GM10266 (cell line): ENCODE measurements at regions not wholly inside any gene's neighbourhood (a gene's known extent, or its start where the extent isn't known, plus 50 kb on each side); places are given as distances from the start of the nearest gene placed in this dataset.
"Not testable (repeated sequence)": the region's sequence is repeated elsewhere in the genome, so short reads cannot be mapped to it uniquely, and the experiment has no call there.

ENCODE experiments used
- DNase-seq: peaks from one replicate; pipeline ENCODE4 v3.0.0; 2012; ENCODE audit errors: extremely low spot score
- TF ChIP-seq, protein P1 (sequence below): IDR thresholded peaks from 2 replicates; pipeline ENCODE4 v1.5.1; 2012; ENCODE audit warnings: mild to moderate bottlenecking, low read depth; ENCODE audit not compliant: control insufficient read depth, insufficient read depth; ENCODE audit errors: missing control alignments

GRCh38 chr5:38695021-38695958 is 138.8 kb upstream of the LIFR start:
- TF ChIP-seq, protein P1, sequence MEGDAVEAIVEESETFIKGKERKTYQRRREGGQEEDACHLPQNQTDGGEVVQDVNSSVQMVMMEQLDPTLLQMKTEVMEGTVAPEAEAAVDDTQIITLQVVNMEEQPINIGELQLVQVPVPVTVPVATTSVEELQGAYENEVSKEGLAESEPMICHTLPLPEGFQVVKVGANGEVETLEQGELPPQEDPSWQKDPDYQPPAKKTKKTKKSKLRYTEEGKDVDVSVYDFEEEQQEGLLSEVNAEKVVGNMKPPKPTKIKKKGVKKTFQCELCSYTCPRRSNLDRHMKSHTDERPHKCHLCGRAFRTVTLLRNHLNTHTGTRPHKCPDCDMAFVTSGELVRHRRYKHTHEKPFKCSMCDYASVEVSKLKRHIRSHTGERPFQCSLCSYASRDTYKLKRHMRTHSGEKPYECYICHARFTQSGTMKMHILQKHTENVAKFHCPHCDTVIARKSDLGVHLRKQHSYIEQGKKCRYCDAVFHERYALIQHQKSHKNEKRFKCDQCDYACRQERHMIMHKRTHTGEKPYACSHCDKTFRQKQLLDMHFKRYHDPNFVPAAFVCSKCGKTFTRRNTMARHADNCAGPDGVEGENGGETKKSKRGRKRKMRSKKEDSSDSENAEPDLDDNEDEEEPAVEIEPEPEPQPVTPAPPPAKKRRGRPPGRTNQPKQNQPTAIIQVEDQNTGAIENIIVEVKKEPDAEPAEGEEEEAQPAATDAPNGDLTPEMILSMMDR: no peak
- DNase-seq: no peak

DNA sequence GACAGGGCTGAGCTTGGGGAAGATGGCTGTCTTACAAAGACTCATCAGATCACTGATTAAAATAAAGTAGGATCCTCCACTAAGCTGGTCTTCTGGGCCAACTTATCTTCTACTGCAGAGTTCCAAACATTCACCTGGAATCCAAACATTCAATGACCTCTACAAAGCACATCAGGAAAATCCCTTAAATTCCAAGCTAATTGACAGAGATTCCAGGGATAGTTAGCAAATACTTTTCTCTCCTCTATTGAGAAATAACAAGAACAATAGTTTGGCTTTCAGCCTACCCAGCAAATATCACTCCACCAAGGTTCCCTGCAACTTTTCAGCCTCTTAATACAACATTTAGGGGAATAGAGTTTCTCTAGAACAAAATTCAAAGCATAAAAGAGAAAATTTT is 140.6 kb upstream of the LIFR start:
- DNase-seq: no peak

GRCh38 chr5:38705529-38705928 is 140.3 kb upstream of the OSMR start:
- not testable (repeated sequence) for DNase-seq

More for the DNA sequence above, 140.6 kb upstream of the LIFR start:
- TF ChIP-seq, protein P1: no peak

DNA sequence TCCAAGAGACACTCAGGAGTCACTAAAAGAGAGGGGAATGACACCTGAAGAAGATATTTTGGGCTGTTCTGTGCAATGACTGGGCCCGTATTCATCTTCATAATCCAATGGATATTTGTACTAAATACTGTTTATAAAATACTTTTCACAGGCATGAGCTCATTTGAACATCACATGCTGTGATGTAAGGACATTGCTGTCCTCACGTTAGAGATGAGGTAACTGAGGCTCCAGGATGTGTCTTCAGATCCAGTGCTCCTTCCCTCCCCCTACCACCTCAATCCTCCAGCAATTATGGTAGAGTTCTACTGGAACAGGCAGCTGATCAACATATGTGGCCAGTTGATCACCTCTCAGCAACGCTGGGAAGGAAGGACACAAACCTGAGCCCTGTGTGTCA is 139.4 kb upstream of the OSMR start:
- TF ChIP-seq, protein P1: no peak
- no peak for DNase-seq

DNA sequence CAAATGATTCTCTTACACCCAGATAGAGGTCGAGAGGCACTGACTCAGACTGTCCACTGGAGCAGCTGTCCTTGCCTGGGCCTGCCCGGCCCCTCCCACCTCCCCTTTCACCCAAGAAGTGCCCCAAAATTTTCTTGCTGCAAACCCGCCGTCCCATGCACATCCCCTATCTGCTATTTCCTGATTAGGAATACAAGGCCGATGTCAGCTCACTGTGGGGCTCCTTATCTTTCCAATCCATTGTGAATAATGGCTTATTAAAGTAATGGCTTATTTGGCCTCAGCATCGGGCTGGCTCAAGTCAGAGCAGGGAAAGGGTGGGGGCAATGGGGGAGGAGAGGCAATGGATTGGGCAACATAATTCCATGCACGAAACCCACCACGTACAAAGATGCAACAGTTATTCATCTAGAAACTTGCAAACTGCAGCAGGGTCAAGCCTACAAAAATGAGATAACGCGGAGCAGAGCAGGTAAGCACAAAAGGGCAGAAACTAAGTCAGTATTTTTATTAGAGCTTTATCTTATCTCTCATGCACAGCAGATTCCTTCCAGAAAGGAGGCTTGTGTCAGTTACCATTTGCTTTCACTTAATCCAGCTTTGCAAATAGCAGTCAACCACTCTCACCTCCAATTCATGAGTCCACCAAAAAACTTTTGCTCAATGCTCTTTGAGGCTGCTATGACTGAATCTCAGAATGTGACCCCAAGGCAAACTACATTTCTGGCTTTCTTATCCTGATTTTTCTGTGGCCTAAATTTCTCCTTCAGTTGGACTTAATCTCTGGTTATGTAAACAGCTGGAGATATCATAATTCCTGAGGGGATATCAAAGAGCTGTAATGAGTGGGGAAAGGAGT is 138.2 kb upstream of the OSMR start:
- TF ChIP-seq, protein P1: no peak
- no peak for DNase-seq

- no peak for DNase-seq
- TF ChIP-seq, protein P1: no peak
These were observed 136.0 kb upstream of the OSMR start for GRCh38 chr5:38709678-38710306.

GRCh38 chr5:38710627-38711026 is 135.2 kb upstream of the OSMR start:
- no peak for DNase-seq

More at GRCh38 chr5:38710627-38711026, 135.2 kb upstream of the OSMR start:
- TF ChIP-seq, protein P1: no peak
